ENCODE measurements at regions not wholly inside any gene's neighbourhood (a gene's known extent, or its start where the extent isn't known, plus 50 kb on each side); places are given as distances from the start of the nearest gene placed in this dataset.

GRCh38 chr12:89786177-89786810 is 77.7 kb upstream of the ATP2B1 start:
- no peaks in the 10 kb centered on the region for H3K4me1 Mint-ChIP-seq (ENCODE audit: low read depth)
- DNase-seq (no peak), ATAC-seq (no peak)
- POLR2A ChIA-PET = no interaction called here
- H3K27ac Mint-ChIP-seq = no peak overlapping the region
- CTCF ChIA-PET = interaction anchor here (1.1 kb wide), 1 partner anchor 242 kb away, joined by 3 read pairs; no protein-coding TSS in a partner anchor
- no peaks in the 10 kb centered on the region for H3K27me3 Mint-ChIP-seq (ENCODE audit: low read depth)
- no peak overlapping the region for H3K4me3 Mint-ChIP-seq
- peaks cover 14% of the 10 kb centered on the region for H3K9me3 Mint-ChIP-seq (ENCODE audit: insufficient read depth)
- peaks cover 5% of the 10 kb centered on the region for H3K36me3 Mint-ChIP-seq (ENCODE audit: low read depth)

- Mint-ChIP-seq H3K4me1 (ENCODE audit: low read depth) (no peaks in the 10 kb centered on the region), H3K9me3 (ENCODE audit: insufficient read depth) (peaks cover 14% of the 10 kb centered on the region), H3K27me3 (ENCODE audit: low read depth) (no peaks in the 10 kb centered on the region), H3K4me3 (no peak overlapping the region), H3K36me3 (ENCODE audit: low read depth) (peaks cover 5% of the 10 kb centered on the region), H3K27ac (no peak overlapping the region)
- ChIA-PET POLR2A (interaction anchor here (1.6 kb wide), 1 partner anchor 74 kb away, joined by 5 read pairs; the partner anchor contains the start of gene ATP2B1), CTCF (no interaction called here)
- DNase-seq = no peak
- no peak for ATAC-seq
Observed at GRCh38 chr12:89783359-89784060, 74.9 kb upstream of the ATP2B1 start.

- Mint-ChIP-seq H3K36me3 (ENCODE audit: low read depth) (peaks cover 5% of the 10 kb centered on the region), H3K27ac (no peak overlapping the region), H3K9me3 (ENCODE audit: insufficient read depth) (peaks cover 14% of the 10 kb centered on the region), H3K4me1 (ENCODE audit: low read depth) (no peaks in the 10 kb centered on the region), H3K27me3 (ENCODE audit: low read depth) (no peaks in the 10 kb centered on the region), H3K4me3 (no peak overlapping the region)
- DNase-seq (no peak), ATAC-seq (no peak)
- POLR2A ChIA-PET = no interaction called here
- CTCF ChIA-PET = no interaction called here
Observed at GRCh38 chr12:89782807-89783206, 74.2 kb upstream of the ATP2B1 start.

GRCh38 chr12:89781946-89782550 is 73.4 kb upstream of the ATP2B1 start:
- ATAC-seq (no peak), DNase-seq (no peak)
- ChIA-PET POLR2A (no interaction called here), CTCF (no interaction called here)
- Mint-ChIP-seq H3K4me1 (ENCODE audit: low read depth) (no peaks in the 10 kb centered on the region), H3K4me3 (no peak overlapping the region), H3K9me3 (ENCODE audit: insufficient read depth) (peaks cover 14% of the 10 kb centered on the region), H3K27ac (no peak overlapping the region), H3K36me3 (ENCODE audit: low read depth) (peaks cover 5% of the 10 kb centered on the region), H3K27me3 (ENCODE audit: low read depth) (no peaks in the 10 kb centered on the region)

GRCh38 chr12:89781156-89781555 is 72.5 kb upstream of the ATP2B1 start:
- ATAC-seq (no peak), DNase-seq (no peak)
- H3K9me3 Mint-ChIP-seq (ENCODE audit: insufficient read depth) = peaks cover 10% of the 10 kb centered on the region
- H3K4me1 Mint-ChIP-seq (ENCODE audit: low read depth) = no peaks in the 10 kb centered on the region
- H3K36me3 Mint-ChIP-seq (ENCODE audit: low read depth) = peaks cover 5% of the 10 kb centered on the region
- ChIA-PET CTCF (no interaction called here), POLR2A (no interaction called here)
- H3K27ac Mint-ChIP-seq = no peak overlapping the region
- H3K4me3 Mint-ChIP-seq = no peak overlapping the region
- H3K27me3 Mint-ChIP-seq (ENCODE audit: low read depth) = no peaks in the 10 kb centered on the region

- no peak for ATAC-seq
- ChIA-PET CTCF (no interaction called here), POLR2A (no interaction called here)
Observed at GRCh38 chr12:89779090-89779489, 70.5 kb upstream of the ATP2B1 start.

GRCh38 chr12:89777733-89778379 is 69.2 kb upstream of the ATP2B1 start:
- H3K27me3 Mint-ChIP-seq (ENCODE audit: low read depth) = no peaks in the 10 kb centered on the region
- DNase-seq (no peak), ATAC-seq (no peak)
- H3K36me3 Mint-ChIP-seq (ENCODE audit: low read depth) = no peaks in the 10 kb centered on the region
- H3K9me3 Mint-ChIP-seq (ENCODE audit: insufficient read depth) = no peaks in the 10 kb centered on the region
- ChIA-PET CTCF (no interaction called here), POLR2A (no interaction called here)
- H3K4me1 Mint-ChIP-seq (ENCODE audit: low read depth) = no peaks in the 10 kb centered on the region
- H3K27ac Mint-ChIP-seq = no peak overlapping the region
- H3K4me3 Mint-ChIP-seq = no peak overlapping the region

More at GRCh38 chr12:89779090-89779489, 70.5 kb upstream of the ATP2B1 start:
- Mint-ChIP-seq H3K4me1 (ENCODE audit: low read depth) (no peaks in the 10 kb centered on the region), H3K27me3 (ENCODE audit: low read depth) (no peaks in the 10 kb centered on the region), H3K9me3 (ENCODE audit: insufficient read depth) (no peaks in the 10 kb centered on the region), H3K36me3 (ENCODE audit: low read depth) (no peaks in the 10 kb centered on the region), H3K27ac (no peak overlapping the region), H3K4me3 (no peak overlapping the region)
- DNase-seq = no peak

- Mint-ChIP-seq H3K4me3 (no peak overlapping the region), H3K4me1 (ENCODE audit: low read depth) (no peaks in the 10 kb centered on the region), H3K27ac (no peak overlapping the region), H3K36me3 (ENCODE audit: low read depth) (no peaks in the 10 kb centered on the region), H3K27me3 (ENCODE audit: low read depth) (no peaks in the 10 kb centered on the region), H3K9me3 (ENCODE audit: insufficient read depth) (no peaks in the 10 kb centered on the region)
- DNase-seq (no peak), ATAC-seq (no peak)
- ChIA-PET POLR2A (no interaction called here), CTCF (no interaction called here)
Observed at GRCh38 chr12:89775986-89776365, 67.3 kb upstream of the ATP2B1 start.

- POLR2A ChIA-PET = no interaction called here
- H3K4me1 Mint-ChIP-seq (ENCODE audit: low read depth) = no peaks in the 10 kb centered on the region
- H3K9me3 Mint-ChIP-seq (ENCODE audit: insufficient read depth) = no peaks in the 10 kb centered on the region
- no peaks in the 10 kb centered on the region for H3K36me3 Mint-ChIP-seq (ENCODE audit: low read depth)
- CTCF ChIA-PET = no interaction called here
- ATAC-seq = no peak
- no peak overlapping the region for H3K4me3 Mint-ChIP-seq
- no peaks in the 10 kb centered on the region for H3K27me3 Mint-ChIP-seq (ENCODE audit: low read depth)
- no peak overlapping the region for H3K27ac Mint-ChIP-seq
- no peak for DNase-seq
Observed at GRCh38 chr12:89775063-89775985, 66.7 kb upstream of the ATP2B1 start.

- H3K27me3 Mint-ChIP-seq (ENCODE audit: low read depth) = no peaks in the 10 kb centered on the region
- ATAC-seq = no peak
- no peak overlapping the region for H3K27ac Mint-ChIP-seq
- H3K36me3 Mint-ChIP-seq (ENCODE audit: low read depth) = no peaks in the 10 kb centered on the region
- ChIA-PET CTCF (no interaction called here), POLR2A (no interaction called here)
- H3K4me3 Mint-ChIP-seq = no peak overlapping the region
- no peaks in the 10 kb centered on the region for H3K9me3 Mint-ChIP-seq (ENCODE audit: insufficient read depth)
- H3K4me1 Mint-ChIP-seq (ENCODE audit: low read depth) = no peaks in the 10 kb centered on the region
- DNase-seq = no peak
Observed at GRCh38 chr12:89774645-89775044, 66.0 kb upstream of the ATP2B1 start.

- ATAC-seq (no peak), DNase-seq (no peak)
- Mint-ChIP-seq H3K36me3 (ENCODE audit: low read depth) (peaks cover 1% of the 10 kb centered on the region), H3K27me3 (ENCODE audit: low read depth) (no peaks in the 10 kb centered on the region), H3K9me3 (ENCODE audit: insufficient read depth) (peaks cover 4% of the 10 kb centered on the region), H3K4me3 (no peak overlapping the region), H3K4me1 (ENCODE audit: low read depth) (peaks cover 11% of the 10 kb centered on the region), H3K27ac (no peak overlapping the region)
- CTCF ChIA-PET = no interaction called here
- POLR2A ChIA-PET = no interaction called here
Observed at GRCh38 chr12:89770391-89770790, 61.8 kb upstream of the ATP2B1 start.

- ATAC-seq (no peak), DNase-seq (no peak)
- H3K36me3 Mint-ChIP-seq (ENCODE audit: low read depth) = peaks cover 1% of the 10 kb centered on the region
- POLR2A ChIA-PET = no interaction called here
- H3K4me3 Mint-ChIP-seq = no peak overlapping the region
- H3K4me1 Mint-ChIP-seq (ENCODE audit: low read depth) = peaks cover 17% of the 10 kb centered on the region
- H3K9me3 Mint-ChIP-seq (ENCODE audit: insufficient read depth) = peaks cover 4% of the 10 kb centered on the region
- CTCF ChIA-PET = no interaction called here
- H3K27ac Mint-ChIP-seq = no peak overlapping the region
- no peaks in the 10 kb centered on the region for H3K27me3 Mint-ChIP-seq (ENCODE audit: low read depth)
Observed at GRCh38 chr12:89769483-89769818, 60.8 kb upstream of the ATP2B1 start.
